ENCODE measurements at regions not wholly inside any gene's neighbourhood (a gene's known extent, or its start where the extent isn't known, plus 50 kb on each side); places are given as distances from the start of the nearest gene placed in this dataset.
"Not testable (repeated sequence)": the region's sequence is repeated elsewhere in the genome, so short reads cannot be mapped to it uniquely, and the experiment has no call there.

- TF ChIP-seq CTCF (IDR thresholded peaks at IDR 0.05; ENCODE audit: insufficient read depth, low read depth, low read length); EZH2 (IDR thresholded peaks at IDR 0.05; ENCODE audit: insufficient read depth, low read length): not testable (repeated sequence)
Observed at GRCh38 chr17:26982563-26982962, 311.4 kb upstream of the WSB1 start.
